NCI-H2196 treated with DMSO at 0.1 percent for 48 hours (cell line): ENCODE measurements at regions not wholly inside any gene's neighbourhood (a gene's known extent, or its start where the extent isn't known, plus 50 kb on each side); places are given as distances from the start of the nearest gene placed in this dataset.

ENCODE experiments used
- DNase-seq: peaks from one replicate; lab custom pipeline; 2025; ENCODE audit not compliant: unreplicated experiment; lab: John Stamatoyannopoulos, UW

GRCh38 chr21:15363921-15364320 is 299.1 kb upstream of the NRIP1 start:
- DNase-seq = no peak

GRCh38 chr21:15365751-15366392 is 301.1 kb upstream of the NRIP1 start:
- no peak for DNase-seq

GRCh38 chr21:15366555-15366954 is 301.8 kb upstream of the NRIP1 start:
- DNase-seq = no peak

- no peak for DNase-seq
Measured at GRCh38 chr21:15367061-15367626, 302.3 kb upstream of the NRIP1 start.

GRCh38 chr21:15370462-15370975 is 305.7 kb upstream of the NRIP1 start:
- no peak for DNase-seq

- no peak for DNase-seq
Measured at GRCh38 chr21:15373941-15374340, 309.1 kb upstream of the NRIP1 start.

GRCh38 chr21:15379776-15380175 is 315.0 kb upstream of the NRIP1 start:
- DNase-seq = no peak

GRCh38 chr21:15383588-15383987 is 318.8 kb upstream of the NRIP1 start:
- no peak for DNase-seq

GRCh38 chr21:15390049-15390448 is 325.2 kb upstream of the NRIP1 start:
- DNase-seq = no peak

GRCh38 chr21:15397258-15397657 is 332.5 kb upstream of the NRIP1 start:
- no peak for DNase-seq

GRCh38 chr21:15400905-15401304 is 328.9 kb upstream of the USP25 start:
- DNase-seq = no peak

GRCh38 chr21:15401331-15401730 is 328.5 kb upstream of the USP25 start:
- no peak for DNase-seq

GRCh38 chr21:15405214-15405613 is 324.6 kb upstream of the USP25 start:
- DNase-seq = no peak

- DNase-seq = no peak
Measured at GRCh38 chr21:15406791-15407190, 323.0 kb upstream of the USP25 start.

- no peak for DNase-seq
Measured at GRCh38 chr21:15407585-15407984, 322.2 kb upstream of the USP25 start.

GRCh38 chr21:15408089-15408488 is 321.7 kb upstream of the USP25 start:
- no peak for DNase-seq

- DNase-seq = no peak
Measured at GRCh38 chr21:15409031-15409430, 320.8 kb upstream of the USP25 start.

GRCh38 chr21:15410853-15411252 is 318.9 kb upstream of the USP25 start:
- no peak for DNase-seq

- no peak for DNase-seq
Measured at GRCh38 chr21:15414057-15414456, 315.7 kb upstream of the USP25 start.

GRCh38 chr21:15415541-15416261 is 314.1 kb upstream of the USP25 start:
- no peak for DNase-seq

GRCh38 chr21:15421441-15421881 is 308.3 kb upstream of the USP25 start:
- no peak for DNase-seq

GRCh38 chr21:15421947-15422346 is 307.8 kb upstream of the USP25 start:
- DNase-seq = no peak
